Activated CD4-positive, alpha-beta T cell treated with anti-CD3 and anti-CD28 coated beads for 4 hours (primary cell): ENCODE measurements at regions not wholly inside any gene's neighbourhood (a gene's known extent, or its start where the extent isn't known, plus 50 kb on each side); places are given as distances from the start of the nearest gene placed in this dataset.

ENCODE experiments used
- DNase-seq, 2 donors: peaks; one replicate each; pipeline ENCODE4 v3.0.0-alpha.2; 2020

- DNase-seq = no peak
These were observed 444.4 kb upstream of the IGFBP7 start for GRCh38 chr4:57554556-57555092.

DNA sequence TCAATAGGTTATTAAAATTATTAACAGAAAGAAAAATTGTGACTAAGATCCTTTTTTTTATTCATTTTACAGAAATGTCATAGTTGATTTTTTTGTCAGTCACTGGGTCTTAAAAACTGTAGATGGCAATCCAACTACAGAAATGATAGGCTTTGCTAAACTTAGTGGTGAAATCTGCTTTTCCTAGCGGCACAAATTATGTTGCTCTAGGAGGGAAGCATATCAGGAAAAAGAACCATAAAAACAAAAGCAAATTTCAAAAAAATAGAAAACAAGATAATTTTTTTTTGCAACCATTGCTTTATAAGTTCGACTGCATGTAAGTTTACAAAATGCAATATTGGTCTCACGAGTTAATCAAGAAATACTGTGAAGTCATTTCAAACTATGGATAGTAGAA, 443.5 kb upstream of the IGFBP7 start:
- no peak for DNase-seq

GRCh38 chr4:57550198-57550597, 440.0 kb upstream of the IGFBP7 start:
- no peak for DNase-seq

- no peak for DNase-seq
These were observed 438.7 kb upstream of the IGFBP7 start for GRCh38 chr4:57548856-57549255.

GRCh38 chr4:57544811-57545654, 434.8 kb upstream of the IGFBP7 start:
- no peak for DNase-seq

GRCh38 chr4:57504797-57505530, 394.8 kb upstream of the IGFBP7 start:
- no peak for DNase-seq

DNA sequence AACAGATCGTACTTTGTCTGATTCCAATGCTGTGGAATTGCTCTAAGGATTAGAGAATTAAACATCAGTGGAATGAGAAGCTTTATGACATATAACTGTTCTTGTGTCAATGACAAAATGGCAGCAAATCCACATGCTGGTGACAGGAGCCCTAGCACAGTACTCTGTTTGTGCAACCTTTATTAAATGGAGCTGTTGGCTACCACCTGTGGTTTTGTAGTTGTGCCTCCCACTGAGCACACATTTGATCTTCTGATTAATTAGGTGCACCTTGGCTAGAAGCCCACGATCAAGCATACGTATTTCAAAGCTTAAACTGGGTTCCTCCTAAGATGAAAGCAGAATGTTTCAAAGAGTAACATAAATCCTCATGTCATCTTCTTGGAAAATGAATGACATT, 394.0 kb upstream of the IGFBP7 start:
- no peak for DNase-seq

DNA sequence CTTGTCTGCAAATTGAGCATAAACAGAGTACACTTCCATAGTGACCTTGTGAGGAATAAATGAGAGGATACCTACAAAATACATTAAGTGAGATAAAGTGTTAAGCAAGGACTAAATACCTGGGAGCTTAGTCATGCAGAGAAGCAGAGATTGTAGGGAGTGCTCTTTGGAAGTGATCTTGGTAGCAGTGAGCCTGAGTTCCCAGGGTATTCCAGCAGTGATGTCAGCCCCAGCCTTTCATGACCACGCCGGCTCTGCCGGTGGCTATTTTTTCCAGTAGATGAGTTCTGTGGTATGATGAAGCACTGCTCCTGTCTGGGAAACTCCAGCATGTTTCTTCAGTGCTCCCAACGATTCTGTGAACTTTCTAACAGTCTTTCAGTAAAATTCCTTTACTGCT, 391.5 kb upstream of the IGFBP7 start:
- DNase-seq = no peak

DNA sequence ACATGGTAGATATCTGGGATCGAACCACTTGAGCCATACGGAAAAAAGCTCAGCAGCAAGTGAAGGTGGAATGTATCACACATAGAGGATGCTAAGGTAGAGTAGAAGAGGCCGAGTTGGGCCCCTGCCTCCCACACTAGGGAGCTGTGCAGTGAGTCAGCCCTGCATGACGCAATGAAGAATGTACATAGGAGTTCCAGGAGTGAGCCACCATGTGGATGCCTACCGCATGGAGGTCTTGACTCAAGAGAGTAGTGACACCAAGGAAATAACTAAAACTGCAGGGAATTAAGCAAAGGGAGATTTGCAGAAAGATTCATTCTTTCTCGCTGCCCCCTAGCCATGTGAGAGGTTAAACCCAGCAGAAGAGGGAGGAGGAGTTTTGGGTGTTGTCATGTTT, 389.6 kb upstream of the IGFBP7 start:
- no peak for DNase-seq

- no peak for DNase-seq
These were observed 388.1 kb upstream of the IGFBP7 start for GRCh38 chr4:57498251-57498650.

- no peak for DNase-seq
These were observed 386.7 kb upstream of the IGFBP7 start for GRCh38 chr4:57496697-57497471.

DNA sequence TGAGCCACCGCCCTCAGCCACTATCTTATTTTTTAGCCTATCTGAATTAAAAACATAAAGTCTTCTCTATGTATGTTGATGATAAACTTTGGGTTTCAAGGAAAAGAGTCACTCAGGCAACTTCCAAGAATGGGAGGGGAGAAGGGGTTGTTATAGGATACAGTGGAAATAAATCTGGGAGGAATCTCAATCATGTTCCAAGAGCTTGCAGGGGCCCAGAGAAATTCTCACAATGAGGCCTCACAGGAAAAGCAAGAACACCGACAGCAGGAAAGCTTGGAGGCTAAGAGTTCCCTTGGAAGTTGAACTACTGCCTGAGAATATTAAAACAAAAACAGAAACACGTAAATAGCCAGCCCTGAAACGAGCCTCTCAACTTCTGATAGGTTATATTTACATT, 384.6 kb upstream of the IGFBP7 start:
- no peak for DNase-seq

DNA sequence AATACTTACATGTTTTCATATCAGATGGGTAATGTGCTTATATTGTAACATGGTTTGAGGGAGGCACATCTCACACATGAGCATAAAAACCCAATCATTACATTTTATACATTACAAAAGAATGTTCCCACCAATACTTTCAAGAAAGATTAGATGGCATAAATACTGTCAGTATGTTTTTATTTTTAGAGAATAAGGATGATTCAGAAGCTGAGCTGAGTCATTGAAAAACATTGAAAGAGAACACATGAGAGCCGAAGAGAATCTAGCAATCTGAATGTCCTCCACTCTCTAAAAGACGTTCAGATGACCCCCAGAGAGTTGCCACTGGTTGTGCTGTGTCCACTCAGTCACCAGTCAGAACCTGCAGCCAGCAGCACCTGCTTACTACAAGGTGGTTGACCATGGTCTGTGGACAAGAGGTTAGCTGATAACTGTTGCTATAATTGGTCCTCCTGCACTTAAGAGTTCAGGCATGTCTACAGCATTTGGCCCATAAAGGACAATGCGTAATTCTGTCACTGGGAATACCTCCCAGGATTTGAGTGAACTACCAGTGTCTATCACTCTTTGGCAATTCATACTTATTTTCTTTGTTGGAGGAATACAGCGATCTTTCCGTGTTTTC, 382.2 kb upstream of the IGFBP7 start:
- DNase-seq = no peak

GRCh38 chr4:57491388-57491787, 381.2 kb upstream of the IGFBP7 start:
- DNase-seq = no peak

GRCh38 chr4:57490520-57491255, 380.5 kb upstream of the IGFBP7 start:
- no peak for DNase-seq

DNA sequence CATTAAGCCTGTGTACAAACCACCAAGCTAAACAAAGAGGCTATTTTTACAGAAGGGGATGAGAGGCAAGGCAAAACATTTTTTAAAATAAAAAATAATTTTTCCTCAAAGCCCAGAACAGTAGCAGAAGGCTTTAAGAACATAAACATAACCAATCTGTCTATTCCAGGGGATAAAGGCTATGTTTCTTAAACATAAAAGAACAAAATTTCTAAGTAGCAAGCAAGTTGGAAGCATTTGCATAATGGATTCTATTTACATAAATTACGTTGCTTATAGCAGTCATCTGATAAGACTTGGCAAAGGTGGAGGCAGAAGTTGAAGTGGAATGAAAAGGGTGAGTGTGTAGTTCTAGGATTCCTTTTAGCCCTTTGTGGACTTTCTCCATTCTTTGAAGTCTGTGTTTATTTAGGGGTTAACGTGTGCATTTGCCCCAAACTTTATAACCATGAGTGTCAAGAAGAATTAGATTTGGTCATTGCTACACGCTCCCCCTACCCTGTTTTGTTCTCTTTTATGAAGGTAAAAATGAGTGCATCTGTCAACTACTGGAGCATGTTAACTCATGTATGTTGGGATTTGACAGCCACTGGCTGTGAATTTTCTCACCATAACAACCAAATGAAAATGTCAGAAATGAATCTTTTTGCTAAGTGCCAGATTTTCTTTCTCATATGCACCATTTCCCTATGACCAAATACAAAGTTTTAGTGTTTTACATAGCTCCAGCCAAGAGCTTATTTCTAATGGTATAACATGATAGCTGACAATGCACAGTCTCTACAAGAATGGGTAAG, 378.4 kb upstream of the IGFBP7 start:
- DNase-seq = no peak

DNA sequence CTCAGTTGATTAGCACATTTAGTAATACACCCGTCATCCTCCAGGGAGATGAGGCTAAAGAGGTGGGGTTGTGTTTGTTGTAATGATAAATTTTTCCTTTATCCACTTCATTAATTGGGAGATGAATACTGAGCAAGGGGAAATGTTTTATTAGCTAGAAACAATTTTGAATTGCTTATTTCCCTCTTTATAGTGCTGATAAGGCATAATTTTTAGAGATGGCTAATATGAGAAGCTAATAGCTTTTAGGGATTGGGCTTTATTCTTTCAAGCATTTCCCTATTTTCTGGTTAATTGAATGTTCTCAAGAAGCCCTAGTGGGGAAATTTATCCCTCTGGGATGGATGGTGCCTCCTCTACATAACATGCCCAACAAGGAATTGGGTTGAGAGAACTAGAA, 365.2 kb upstream of the IGFBP7 start:
- no peak for DNase-seq

- DNase-seq = no peak
These were observed 355.3 kb upstream of the IGFBP7 start for GRCh38 chr4:57465321-57466056.

DNA sequence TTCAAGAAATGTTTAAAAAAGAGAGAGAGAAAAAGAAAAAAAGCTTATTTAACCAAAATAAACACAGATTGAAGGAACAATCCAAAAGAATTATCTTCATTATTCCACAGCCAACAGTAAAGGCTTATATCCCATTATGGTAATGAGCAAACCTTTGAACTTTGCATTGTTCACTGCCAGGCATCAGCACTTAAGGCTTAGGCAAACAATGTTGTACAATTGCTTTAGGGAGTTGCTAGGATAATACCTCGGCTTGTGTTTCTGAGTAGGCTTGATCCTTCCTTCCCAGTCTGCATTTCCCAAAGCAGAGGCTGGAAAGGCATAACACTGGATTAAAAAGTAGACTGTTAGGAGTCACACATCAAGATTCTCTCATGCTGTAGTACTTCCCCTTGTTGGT, 352.7 kb upstream of the IGFBP7 start:
- no peak for DNase-seq

GRCh38 chr4:57460967-57461366, 350.8 kb upstream of the IGFBP7 start:
- DNase-seq = no peak

- DNase-seq = no peak
These were observed 338.7 kb upstream of the IGFBP7 start for GRCh38 chr4:57448901-57449300.
